Transverse colon (tissue), 4 donors: ENCODE measurements at regions not wholly inside any gene's neighbourhood (a gene's known extent, or its start where the extent isn't known, plus 50 kb on each side); places are given as distances from the start of the nearest gene placed in this dataset.

ENCODE experiments used
- DNase-seq: peaks from one replicate; pipeline ENCODE4 v3.0.0-alpha.2; 2019
- H3K27ac ChIP-seq, 4 donors: fragments of 200-600 bp; sonication (generic); 2 replicates each; pipeline ENCODE4 v1.5.1; 2016 to 2018; ENCODE audit warnings: inconsistent platforms in 4 of 4
- H3K27me3 ChIP-seq: fragments of 200-600 bp; sonication (generic); 2 replicates; pipeline ENCODE4 v1.5.1; 2017; ENCODE audit warnings: inconsistent platforms
- H3K36me3 ChIP-seq, 4 donors: fragments of 200-600 bp; sonication (generic); 2 replicates each; pipeline ENCODE4 v1.5.1; 2017 to 2019; ENCODE audit warnings: inconsistent platforms in 4 of 4
- H3K4me1 ChIP-seq, 4 donors: fragments of 200-600 bp; sonication (generic); 2 replicates each; pipeline ENCODE4 v1.5.1; 2017 to 2020; ENCODE audit warnings: inconsistent platforms in 4 of 4
- H3K4me3 ChIP-seq, 4 donors: fragments of 200-600 bp; sonication (generic); 1 replicate in 1 of 4; 2 replicates in 3 of 4; pipeline versions ENCODE4 v1.5.1 to v1.6.1; 2017 to 2019; ENCODE audit warnings: inconsistent platforms in 4 of 4
- H3K9me3 ChIP-seq, 2 donors: fragments of 200-600 bp; sonication (generic); 2 replicates each; pipeline ENCODE4 v1.5.1; 2017 to 2019; ENCODE audit warnings: inconsistent platforms in 2 of 2
- EP300 ChIP-seq: sonication (generic); formaldehyde crosslinking; IDR thresholded peaks from one replicate; pipeline ENCODE4 v1.6.1; 2017; ENCODE audit warnings: antibody characterized with exemption, low read depth
- POLR2A ChIP-seq: fragments of 450-650 bp; IDR thresholded peaks from one replicate; pipeline ENCODE4 v1.6.1; 2016; ENCODE audit warnings: antibody characterized with exemption, mild to moderate bottlenecking, moderate library complexity
- POLR2AphosphoS5 ChIP-seq, 3 donors: sonication (generic); formaldehyde crosslinking; IDR thresholded peaks; one replicate each; pipeline ENCODE4 v1.6.1; 2016; ENCODE audit warnings: antibody characterized with exemption in 3 of 3
- WGBS, 2 donors: methylation state at CpG; one replicate each; pipeline ENCODE4 v1.1.5; 2018; ENCODE audit warnings: low coverage in 1 of 2; 5-methylcytosine and 5-hydroxymethylcytosine counted together
- in situ Hi-C, 4 donors: fragments of 200-750 bp; cut with MboI; loops; one replicate each; pipeline versions ENCODE4 v1.15.0 to v1.15.1; 2017; ENCODE audit warnings: low sequenced_read_pairs in 3 of 4, low pct_ligation_motif_present in 1 of 4, low pct_unique_long_range_greater_than_20kb in 1 of 4
- intact Hi-C: fragments of 100-400 bp; cut with DNase I; formaldehyde crosslinking; loops from one replicate; pipeline ENCODE4 v1.15.1; 2023; ENCODE audit warnings: low total_unique reads
- TF ChIP-seq, protein P1 (sequence below), 5 experiments: fragments of 200-600 bp in 3 of 5; fragments of 450-650 bp in 2 of 5; sonication (generic) in 3 of 5; IDR thresholded peaks; 1 replicate in 2 of 5; 2 replicates in 3 of 5; pipeline ENCODE4 v1.5.1; 2016 to 2017; ENCODE audit warnings: antibody characterized with exemption in 5 of 5, inconsistent platforms in 3 of 5, mild to moderate bottlenecking in 2 of 5, moderate library complexity in 1 of 5

DNA sequence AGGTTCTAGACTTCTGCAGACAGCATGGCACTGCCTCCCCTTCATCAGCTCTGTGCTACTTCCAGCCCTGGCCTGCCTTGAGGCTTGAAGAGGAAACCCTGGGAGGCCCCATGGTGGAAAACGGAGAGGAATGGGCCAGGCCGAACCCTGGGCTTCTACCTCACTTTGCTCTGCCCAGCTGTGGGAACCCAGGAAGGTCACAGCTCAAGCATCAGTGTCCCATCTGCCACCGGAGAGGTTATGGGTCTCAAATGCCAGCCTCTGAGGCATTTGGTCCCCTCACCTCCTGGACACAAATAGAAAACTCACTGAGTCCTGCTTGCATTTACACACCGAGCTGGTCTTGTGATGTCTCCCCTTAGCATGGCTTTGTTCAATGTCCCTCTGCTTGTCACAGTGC, 80.1 kb upstream of the ALDH1B1 start:
- H3K27me3 ChIP-seq: no peaks in the 10 kb centered on the region
- intact Hi-C loops (no loop called here), in situ Hi-C loops (no loop called here)
- no peak overlapping the region for H3K27ac ChIP-seq
- no peak for DNase-seq
- H3K4me1 ChIP-seq: no peaks in the 10 kb centered on the region
- H3K9me3 ChIP-seq: no peaks in the 10 kb centered on the region
- H3K36me3 ChIP-seq: no peaks in the 10 kb centered on the region
- no peak overlapping the region for H3K4me3 ChIP-seq
- WGBS, 2 donors: 94% methylated on average over 4 of the region's 4 CpGs; no CpG with 5 or more reads in 1 of the 2 donors
- no peak for TF ChIP-seq EP300
- TF ChIP-seq POLR2A: no peak
- no peak for TF ChIP-seq POLR2AphosphoS5 (IDR thresholded peaks at IDR 0.05)
- TF ChIP-seq, protein P1, sequence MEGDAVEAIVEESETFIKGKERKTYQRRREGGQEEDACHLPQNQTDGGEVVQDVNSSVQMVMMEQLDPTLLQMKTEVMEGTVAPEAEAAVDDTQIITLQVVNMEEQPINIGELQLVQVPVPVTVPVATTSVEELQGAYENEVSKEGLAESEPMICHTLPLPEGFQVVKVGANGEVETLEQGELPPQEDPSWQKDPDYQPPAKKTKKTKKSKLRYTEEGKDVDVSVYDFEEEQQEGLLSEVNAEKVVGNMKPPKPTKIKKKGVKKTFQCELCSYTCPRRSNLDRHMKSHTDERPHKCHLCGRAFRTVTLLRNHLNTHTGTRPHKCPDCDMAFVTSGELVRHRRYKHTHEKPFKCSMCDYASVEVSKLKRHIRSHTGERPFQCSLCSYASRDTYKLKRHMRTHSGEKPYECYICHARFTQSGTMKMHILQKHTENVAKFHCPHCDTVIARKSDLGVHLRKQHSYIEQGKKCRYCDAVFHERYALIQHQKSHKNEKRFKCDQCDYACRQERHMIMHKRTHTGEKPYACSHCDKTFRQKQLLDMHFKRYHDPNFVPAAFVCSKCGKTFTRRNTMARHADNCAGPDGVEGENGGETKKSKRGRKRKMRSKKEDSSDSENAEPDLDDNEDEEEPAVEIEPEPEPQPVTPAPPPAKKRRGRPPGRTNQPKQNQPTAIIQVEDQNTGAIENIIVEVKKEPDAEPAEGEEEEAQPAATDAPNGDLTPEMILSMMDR (IDR thresholded peaks at IDR 0.05): no peak

GRCh38 chr9:38311382-38312270, 80.9 kb upstream of the ALDH1B1 start:
- H3K27me3 ChIP-seq: no peaks in the 10 kb centered on the region
- no peak for DNase-seq
- 59 to 60% methylated on average over 1 to 15 of the region's 16 CpGs for WGBS, 2 donors
- H3K4me3 ChIP-seq: no peak overlapping the region
- in situ Hi-C loops (no loop called here), intact Hi-C loops (no loop called here)
- H3K27ac ChIP-seq: no peak overlapping the region
- H3K9me3 ChIP-seq: no peaks in the 10 kb centered on the region
- H3K4me1 ChIP-seq: no peaks in the 10 kb centered on the region
- H3K36me3 ChIP-seq: no peaks in the 10 kb centered on the region
- TF ChIP-seq EP300 (no peak), POLR2A (no peak), POLR2AphosphoS5 (IDR thresholded peaks at IDR 0.05) (no peak)
- TF ChIP-seq, protein P1 (IDR thresholded peaks at IDR 0.05): no peak

- H3K27ac ChIP-seq: no peak overlapping the region
- in situ Hi-C loops: no loop called here
- 20 to 55% methylated on average over 1 to 11 of the region's 11 CpGs for WGBS, 2 donors
These were observed 82.9 kb upstream of the ALDH1B1 start for GRCh38 chr9:38309324-38310195.

More at GRCh38 chr9:38309324-38310195, 82.9 kb upstream of the ALDH1B1 start:
- intact Hi-C loops: no loop called here
- Histone ChIP-seq H3K27me3 (no peaks in the 10 kb centered on the region), H3K9me3 (no peaks in the 10 kb centered on the region), H3K4me1 (no peaks in the 10 kb centered on the region), H3K4me3 (no peak overlapping the region), H3K36me3 (no peaks in the 10 kb centered on the region)
- no peak for TF ChIP-seq EP300
- no peak for TF ChIP-seq POLR2A
- TF ChIP-seq, protein P1 (IDR thresholded peaks at IDR 0.05): no peak
- TF ChIP-seq POLR2AphosphoS5 (IDR thresholded peaks at IDR 0.05): no peak
- DNase-seq: no peak
